ENCODE measurements at regions not wholly inside any gene's neighbourhood (a gene's known extent, or its start where the extent isn't known, plus 50 kb on each side); places are given as distances from the start of the nearest gene placed in this dataset.

GRCh38 chr5:8134609-8135008 is 265.7 kb downstream of the MTRR start:
- H3K36me3 ChIP-seq (replicated peaks in 1 of 2; ENCODE audit: control insufficient read depth in 1 of 2, insufficient read depth in 2 of 2, low read length in 1 of 2) = no peaks in the 10 kb centered on the region
- no peaks in the 10 kb centered on the region for H3K9me2 ChIP-seq
- H3K4me1 ChIP-seq (ENCODE audit: control insufficient read depth in 1 of 2, insufficient read depth in 2 of 2, low read depth in 1 of 2, low read length in 1 of 2) = no peaks in the 10 kb centered on the region; a peak in 1 of 4 replicates
- H3K27ac ChIP-seq (ENCODE audit: low read depth in 2 of 2, low read length in 1 of 2) = no peak overlapping the region
- WGBS (ENCODE audit: low lambda C conversion rate) = 0% methylated on average over 5 of the region's 5 CpGs
- no peak overlapping the region for H3K4me3 ChIP-seq (ENCODE audit: low read depth in 2 of 2, low read length in 1 of 2)
- no peaks in the 10 kb centered on the region for H4K20me1 ChIP-seq (ENCODE audit: insufficient read depth)
- no peak overlapping the region for H3K4me2 ChIP-seq
- no peaks in the 10 kb centered on the region for H3F3A ChIP-seq (replicated peaks; ENCODE audit: insufficient read depth)
- no peaks in the 10 kb centered on the region for H3K79me2 ChIP-seq (ENCODE audit: insufficient read depth)
- no peak overlapping the region for H3K9ac ChIP-seq
- ChIA-PET POLR2A (no interaction called here), CTCF (no interaction called here)
- H3K27me3 ChIP-seq (ENCODE audit: insufficient read depth) = no peaks in the 10 kb centered on the region
- DNase-seq = no peak
- TF ChIP-seq PBX3 (IDR thresholded peaks at IDR 0.05) = no peak
- no peak for TF ChIP-seq CTCF (IDR thresholded peaks at IDR 0.05)
- TF ChIP-seq JUND (IDR thresholded peaks at IDR 0.05) = no peak
- no peak for TF ChIP-seq FOSL2 (IDR thresholded peaks at IDR 0.05; ENCODE audit: borderline replicate concordance, low read depth)
- TF ChIP-seq GABPA (IDR thresholded peaks at IDR 0.05; ENCODE audit: low read depth) = no peak
- no peaks in the 10 kb centered on the region for H3K9me3 ChIP-seq
- H2AFZ ChIP-seq (ENCODE audit: low read depth) = no peak overlapping the region

- TF ChIP-seq FOXJ3 (CRISPR knock-in tag; IDR thresholded peaks at IDR 0.05) (no peak), FOXM1 (IDR thresholded peaks at IDR 0.05; ENCODE audit: low read depth) (no peak), PBX3 (IDR thresholded peaks at IDR 0.05) (no peak), RXRA (IDR thresholded peaks at IDR 0.05; ENCODE audit: borderline replicate concordance, low read depth) (no peak), TCF12 (IDR thresholded peaks at IDR 0.05) (no peak), POLR2AphosphoS5 (IDR thresholded peaks at IDR 0.05; ENCODE audit: low read depth, low read length) (no peak), RAD21 (IDR thresholded peaks at IDR 0.05; ENCODE audit: low read length) (no peak), EZH2phosphoT487 (IDR thresholded peaks at IDR 0.05; ENCODE audit: borderline replicate concordance, low read depth) (no peak), RCOR1 (IDR thresholded peaks at IDR 0.05; ENCODE audit: low read length) (no peak), NRF1 (IDR thresholded peaks at IDR 0.05; ENCODE audit: low read depth, low read length) (no peak), ZBTB33 (IDR thresholded peaks at IDR 0.05; ENCODE audit: borderline replicate concordance, low read depth) (no peak), GABPA (IDR thresholded peaks at IDR 0.05; ENCODE audit: low read depth) (no peak), SMC3 (IDR thresholded peaks at IDR 0.05; ENCODE audit: low read depth, low read length) (no peak), USF2 (IDR thresholded peaks at IDR 0.05; ENCODE audit: borderline replicate concordance, low read depth, low read length) (no peak)
- CTCF ChIA-PET = no interaction called here
- no peak overlapping the region for H2AFZ ChIP-seq (ENCODE audit: low read depth)
These were observed 266.8 kb downstream of the MTRR start for GRCh38 chr5:8135742-8136141.

More at GRCh38 chr5:8135742-8136141, 266.8 kb downstream of the MTRR start:
- no peaks in the 10 kb centered on the region for H3K9me3 ChIP-seq
- DNase-seq = no peak
- POLR2A ChIA-PET = no interaction called here
- no peak overlapping the region for H3K27ac ChIP-seq (ENCODE audit: low read depth in 2 of 2, low read length in 1 of 2)
- H4K20me1 ChIP-seq (ENCODE audit: insufficient read depth) = no peaks in the 10 kb centered on the region
- H3K9ac ChIP-seq = no peak overlapping the region
- H3K9me2 ChIP-seq = no peaks in the 10 kb centered on the region
- H3K4me2 ChIP-seq = no peak overlapping the region
- WGBS (ENCODE audit: low lambda C conversion rate) = 23% methylated on average over 4 of the region's 4 CpGs
- no peaks in the 10 kb centered on the region; a peak in 1 of 4 replicates for H3K4me1 ChIP-seq (ENCODE audit: control insufficient read depth in 1 of 2, insufficient read depth in 2 of 2, low read depth in 1 of 2, low read length in 1 of 2)
- no peaks in the 10 kb centered on the region for H3K36me3 ChIP-seq (replicated peaks in 1 of 2; ENCODE audit: control insufficient read depth in 1 of 2, insufficient read depth in 2 of 2, low read length in 1 of 2)
- no peak overlapping the region for H3K4me3 ChIP-seq (ENCODE audit: low read depth in 2 of 2, low read length in 1 of 2)
- no peaks in the 10 kb centered on the region for H3K79me2 ChIP-seq (ENCODE audit: insufficient read depth)
- no peaks in the 10 kb centered on the region for H3F3A ChIP-seq (replicated peaks; ENCODE audit: insufficient read depth)
- H3K27me3 ChIP-seq (ENCODE audit: insufficient read depth) = no peaks in the 10 kb centered on the region

All from SK-N-SH (cell line).